ENCODE measurements at regions not wholly inside any gene's neighbourhood (a gene's known extent, or its start where the extent isn't known, plus 50 kb on each side); places are given as distances from the start of the nearest gene placed in this dataset.
"Not testable (repeated sequence)": the region's sequence is repeated elsewhere in the genome, so short reads cannot be mapped to it uniquely, and the experiment has no call there.

- Histone ChIP-seq H3K79me2 (ENCODE audit: insufficient read depth, low read length) (no peaks in the 10 kb centered on the region), H3K4me3 (ENCODE audit: insufficient read depth, low read length, poor library complexity, severe bottlenecking) (no peak overlapping the region), H3K9ac (ENCODE audit: low read length) (no peak overlapping the region), H2AFZ (ENCODE audit: low read depth, low read length, severe bottlenecking) (no peak overlapping the region), H3K36me3 (ENCODE audit: low read length) (no peaks in the 10 kb centered on the region), H3K27me3 (ENCODE audit: low read length) (no peaks in the 10 kb centered on the region), H3K9me3 (ENCODE audit: insufficient read depth, low read length) (peaks cover 5% of the 10 kb centered on the region; the same call in 1 of the 2 replicates), H4K20me1 (ENCODE audit: low read depth, low read length) (no peaks in the 10 kb centered on the region), H3F3A (ENCODE audit: insufficient read depth) (no peaks in the 10 kb centered on the region), H3K9me2 (replicated peaks; ENCODE audit: insufficient read depth, low read length) (no peaks in the 10 kb centered on the region), H3K27ac (ENCODE audit: low read depth, low read length) (no peak overlapping the region), H3K4me2 (ENCODE audit: low read depth, low read length, poor library complexity, severe bottlenecking) (no peak overlapping the region)
- TF ChIP-seq, protein P1, sequence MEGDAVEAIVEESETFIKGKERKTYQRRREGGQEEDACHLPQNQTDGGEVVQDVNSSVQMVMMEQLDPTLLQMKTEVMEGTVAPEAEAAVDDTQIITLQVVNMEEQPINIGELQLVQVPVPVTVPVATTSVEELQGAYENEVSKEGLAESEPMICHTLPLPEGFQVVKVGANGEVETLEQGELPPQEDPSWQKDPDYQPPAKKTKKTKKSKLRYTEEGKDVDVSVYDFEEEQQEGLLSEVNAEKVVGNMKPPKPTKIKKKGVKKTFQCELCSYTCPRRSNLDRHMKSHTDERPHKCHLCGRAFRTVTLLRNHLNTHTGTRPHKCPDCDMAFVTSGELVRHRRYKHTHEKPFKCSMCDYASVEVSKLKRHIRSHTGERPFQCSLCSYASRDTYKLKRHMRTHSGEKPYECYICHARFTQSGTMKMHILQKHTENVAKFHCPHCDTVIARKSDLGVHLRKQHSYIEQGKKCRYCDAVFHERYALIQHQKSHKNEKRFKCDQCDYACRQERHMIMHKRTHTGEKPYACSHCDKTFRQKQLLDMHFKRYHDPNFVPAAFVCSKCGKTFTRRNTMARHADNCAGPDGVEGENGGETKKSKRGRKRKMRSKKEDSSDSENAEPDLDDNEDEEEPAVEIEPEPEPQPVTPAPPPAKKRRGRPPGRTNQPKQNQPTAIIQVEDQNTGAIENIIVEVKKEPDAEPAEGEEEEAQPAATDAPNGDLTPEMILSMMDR (IDR thresholded peaks at IDR 0.05; ENCODE audit: insufficient read depth, low read length, poor library complexity, severe bottlenecking), result no peak
- TF ChIP-seq EZH2phosphoT487 (conservative IDR thresholded peaks at IDR 0.05; ENCODE audit: low read length), result no peak
Measured at GRCh38 chr14:27660683-27661082, 1062.8 kb upstream of the NOVA1 start.

DNA sequence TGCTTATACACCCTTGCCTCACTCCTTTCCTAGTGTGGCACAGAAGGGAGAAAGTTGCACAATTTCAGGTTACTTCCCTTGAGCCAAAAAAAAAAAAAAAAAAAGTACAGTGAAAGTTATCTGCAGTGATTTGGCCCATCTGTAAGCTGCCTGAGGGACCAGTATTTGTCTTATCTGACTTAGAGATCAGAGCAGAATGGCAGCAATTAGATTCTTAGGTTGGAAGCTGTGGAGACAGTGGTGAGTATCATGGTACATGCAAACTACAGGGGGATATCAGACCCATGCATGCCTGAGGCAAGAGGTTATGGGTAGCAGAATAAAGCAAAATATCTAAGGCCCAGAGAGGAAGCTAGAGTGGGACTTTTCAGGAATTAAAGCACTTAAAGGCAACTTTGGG lies 1070.7 kb upstream of the NOVA1 start:
- no peak overlapping the region for H3K4me3 ChIP-seq (ENCODE audit: insufficient read depth, low read length, poor library complexity, severe bottlenecking)
- H3F3A ChIP-seq (ENCODE audit: insufficient read depth), result no peaks in the 10 kb centered on the region
- H3K9ac ChIP-seq (ENCODE audit: low read length), result no peak overlapping the region
- no peak overlapping the region for H3K27ac ChIP-seq (ENCODE audit: low read depth, low read length)
- no peak overlapping the region for H2AFZ ChIP-seq (ENCODE audit: low read depth, low read length, severe bottlenecking)
- H3K9me2 ChIP-seq (replicated peaks; ENCODE audit: insufficient read depth, low read length), result no peaks in the 10 kb centered on the region
- H4K20me1 ChIP-seq (ENCODE audit: low read depth, low read length), result no peaks in the 10 kb centered on the region
- H3K4me2 ChIP-seq (ENCODE audit: low read depth, low read length, poor library complexity, severe bottlenecking), result no peak overlapping the region
- TF ChIP-seq, protein P1 (IDR thresholded peaks at IDR 0.05; ENCODE audit: insufficient read depth, low read length, poor library complexity, severe bottlenecking), result no peak
- no peak for TF ChIP-seq EZH2phosphoT487 (conservative IDR thresholded peaks at IDR 0.05; ENCODE audit: low read length)
- 0 out of 2 replicates have a peak, but pooled peaks cover 6% of the 10 kb centered on the region for H3K9me3 ChIP-seq (ENCODE audit: insufficient read depth, low read length)
- H3K27me3 ChIP-seq (ENCODE audit: low read length), result no peaks in the 10 kb centered on the region
- H3K79me2 ChIP-seq (ENCODE audit: insufficient read depth, low read length), result no peaks in the 10 kb centered on the region
- no peaks in the 10 kb centered on the region for H3K36me3 ChIP-seq (ENCODE audit: low read length)

- Histone ChIP-seq H4K20me1 (ENCODE audit: low read depth, low read length) (no peaks in the 10 kb centered on the region), H3K27ac (ENCODE audit: low read depth, low read length) (no peak overlapping the region), H3K4me3 (ENCODE audit: insufficient read depth, low read length, poor library complexity, severe bottlenecking) (no peak overlapping the region), H3K36me3 (ENCODE audit: low read length) (no peaks in the 10 kb centered on the region), H3K79me2 (ENCODE audit: insufficient read depth, low read length) (no peaks in the 10 kb centered on the region), H3K9ac (ENCODE audit: low read length) (no peak overlapping the region), H3K4me2 (ENCODE audit: low read depth, low read length, poor library complexity, severe bottlenecking) (no peak overlapping the region), H3K9me3 (ENCODE audit: insufficient read depth, low read length) (0 out of 2 replicates have a peak, but pooled peaks cover 6% of the 10 kb centered on the region), H2AFZ (ENCODE audit: low read depth, low read length, severe bottlenecking) (no peak overlapping the region), H3F3A (ENCODE audit: insufficient read depth) (no peaks in the 10 kb centered on the region), H3K27me3 (ENCODE audit: low read length) (no peaks in the 10 kb centered on the region), H3K9me2 (replicated peaks; ENCODE audit: insufficient read depth, low read length) (no peaks in the 10 kb centered on the region)
- no peak for TF ChIP-seq EZH2phosphoT487 (conservative IDR thresholded peaks at IDR 0.05; ENCODE audit: low read length)
- TF ChIP-seq, protein P1 (IDR thresholded peaks at IDR 0.05; ENCODE audit: insufficient read depth, low read length, poor library complexity, severe bottlenecking), result no peak
Measured at GRCh38 chr14:27672047-27672446, 1074.2 kb upstream of the NOVA1 start.

GRCh38 chr14:27672811-27673737 lies 1075.2 kb upstream of the NOVA1 start:
- not testable (repeated sequence) for H3K27ac ChIP-seq (ENCODE audit: low read depth, low read length); H3K9ac ChIP-seq (ENCODE audit: low read length); H2AFZ ChIP-seq (ENCODE audit: low read depth, low read length, severe bottlenecking); H4K20me1 ChIP-seq (ENCODE audit: low read depth, low read length); H3F3A ChIP-seq (ENCODE audit: insufficient read depth); H3K27me3 ChIP-seq (ENCODE audit: low read length); H3K4me2 ChIP-seq (ENCODE audit: low read depth, low read length, poor library complexity, severe bottlenecking); H3K9me2 ChIP-seq (replicated peaks; ENCODE audit: insufficient read depth, low read length); H3K79me2 ChIP-seq (ENCODE audit: insufficient read depth, low read length); H3K4me3 ChIP-seq (ENCODE audit: insufficient read depth, low read length, poor library complexity, severe bottlenecking); H3K36me3 ChIP-seq (ENCODE audit: low read length); H3K9me3 ChIP-seq (ENCODE audit: insufficient read depth, low read length)

Data from SU-DHL-6 (cell line).